Neutrophil (primary cell): ENCODE measurements at regions not wholly inside any gene's neighbourhood (a gene's known extent, or its start where the extent isn't known, plus 50 kb on each side); places are given as distances from the start of the nearest gene placed in this dataset.

Experiments used
- H3K27ac ChIP-seq: fragments of 200-600 bp; sonication (generic); 2 replicates; pipeline ENCODE4 v1.5.1; 2016; ENCODE audit warnings: mild to moderate bottlenecking, moderate library complexity
- H3K27me3 ChIP-seq: fragments of 200-600 bp; sonication (generic); 2 replicates; pipeline ENCODE4 v1.6.0; 2016; ENCODE audit warnings: mild to moderate bottlenecking
- H3K36me3 ChIP-seq: fragments of 200-600 bp; sonication (generic); 2 replicates; pipeline ENCODE4 v1.5.1; 2017
- H3K4me1 ChIP-seq, 2 experiments: fragments of 200-600 bp in 1 of 2; sonication (generic) in 1 of 2; 1 replicate in 1 of 2; 2 replicates in 1 of 2; pipeline versions ENCODE4 v1.5.1 to v1.6.1; 2013 to 2016; ENCODE audit warnings: low read depth in 1 of 2, low read length in 1 of 2, mild to moderate bottlenecking in 1 of 2, moderate library complexity in 1 of 2; ENCODE audit not compliant: control insufficient read depth in 1 of 2, insufficient read depth in 1 of 2
- H3K4me3 ChIP-seq, 2 experiments: fragments of 200-600 bp in 1 of 2; sonication (generic) in 1 of 2; 1 replicate in 1 of 2; 2 replicates in 1 of 2; pipeline ENCODE4 v1.5.1; 2013 to 2016; ENCODE audit warnings: low read depth in 1 of 2, low read length in 1 of 2, mild to moderate bottlenecking in 1 of 2, moderate library complexity in 1 of 2
- H3K9me3 ChIP-seq: fragments of 200-600 bp; sonication (generic); 2 replicates; pipeline ENCODE4 v1.5.1; 2016
- CTCF ChIP-seq: fragments of 200-600 bp; sonication (generic); IDR thresholded peaks from 2 replicates; pipeline ENCODE4 v1.5.1; 2016; ENCODE audit warnings: antibody characterized with exemption

- Histone ChIP-seq H3K4me1 (no peaks in the 10 kb centered on the region), H3K4me3 (no peak overlapping the region), H3K27me3 (no peaks in the 10 kb centered on the region), H3K36me3 (no peaks in the 10 kb centered on the region), H3K27ac (no peak overlapping the region), H3K9me3 (no peaks in the 10 kb centered on the region)
- no peak for TF ChIP-seq CTCF
Observed at GRCh38 chr20:24040896-24041459, 52.4 kb upstream of the GGTLC1 start.

- no peak for TF ChIP-seq CTCF
- H3K4me1 ChIP-seq, result no peaks in the 10 kb centered on the region
- no peak overlapping the region for H3K27ac ChIP-seq
- no peaks in the 10 kb centered on the region for H3K9me3 ChIP-seq
- H3K27me3 ChIP-seq, result no peaks in the 10 kb centered on the region
- H3K4me3 ChIP-seq, result no peak overlapping the region
- no peaks in the 10 kb centered on the region for H3K36me3 ChIP-seq
Observed at GRCh38 chr20:24039196-24039595, 50.6 kb upstream of the GGTLC1 start.
